ENCODE measurements at regions not wholly inside any gene's neighbourhood (a gene's known extent, or its start where the extent isn't known, plus 50 kb on each side); places are given as distances from the start of the nearest gene placed in this dataset.
"Not testable (repeated sequence)": the region's sequence is repeated elsewhere in the genome, so short reads cannot be mapped to it uniquely, and the experiment has no call there.

- DNase-seq = no peak
Observed at GRCh38 chrX:138853936-138854335, 142.4 kb upstream of the FGF13 start.

- DNase-seq = no peak
Observed at GRCh38 chrX:138849521-138849920, 138.0 kb upstream of the FGF13 start.

- no peak for DNase-seq
Observed at GRCh38 chrX:138847930-138848329, 136.4 kb upstream of the FGF13 start.

DNA sequence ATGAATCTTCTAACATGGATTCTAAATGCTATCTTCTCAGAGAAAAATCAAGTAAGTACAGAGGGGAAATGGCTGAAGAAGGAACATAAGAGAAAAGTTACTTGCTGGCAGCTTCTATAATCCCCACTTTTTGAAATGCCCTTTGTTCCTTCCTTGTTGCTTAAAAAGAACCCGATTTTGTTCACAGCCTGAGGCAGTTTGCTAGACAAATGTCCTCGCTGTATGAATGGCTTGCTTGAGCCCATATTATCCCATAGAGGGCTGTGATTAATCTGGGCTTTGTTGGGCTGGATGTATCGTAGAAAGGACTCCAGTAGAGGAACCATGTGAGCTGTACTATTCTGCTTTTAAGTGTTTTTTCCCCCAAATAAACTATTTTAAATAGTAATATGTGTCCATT lies 134.3 kb upstream of the FGF13 start:
- DNase-seq = no peak

DNA sequence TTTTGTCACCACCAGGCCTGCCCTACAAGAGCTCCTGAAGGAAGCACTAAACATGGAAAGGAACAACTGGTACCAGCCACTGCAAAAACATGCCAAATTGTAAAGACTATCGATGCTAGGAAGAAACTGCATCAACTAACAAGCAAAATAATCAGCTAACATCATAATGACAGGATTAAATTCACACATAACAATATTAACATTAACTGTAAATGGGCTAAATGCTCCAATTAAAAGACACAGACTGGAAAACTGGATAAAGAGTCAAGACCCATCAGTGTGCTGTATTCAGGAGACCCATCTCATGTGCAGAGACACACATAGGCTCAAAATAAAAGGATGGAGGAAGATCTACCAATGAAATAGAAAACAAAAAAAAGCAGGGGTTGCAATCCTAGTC lies 95.9 kb upstream of the FGF13 start:
- DNase-seq = not testable (repeated sequence)

- no peak for DNase-seq
Observed at GRCh38 chrX:138794246-138794645, 82.7 kb upstream of the FGF13 start.

GRCh38 chrX:138791551-138791950 lies 80.0 kb upstream of the FGF13 start:
- no peak for DNase-seq

GRCh38 chrX:138788771-138789170 lies 77.3 kb upstream of the FGF13 start:
- DNase-seq = no peak

- not testable (repeated sequence) for DNase-seq
Observed at GRCh38 chrX:138778576-138778909, 67.0 kb upstream of the FGF13 start.

GRCh38 chrX:138777908-138778575 lies 66.5 kb upstream of the FGF13 start:
- not testable (repeated sequence) for DNase-seq

DNA sequence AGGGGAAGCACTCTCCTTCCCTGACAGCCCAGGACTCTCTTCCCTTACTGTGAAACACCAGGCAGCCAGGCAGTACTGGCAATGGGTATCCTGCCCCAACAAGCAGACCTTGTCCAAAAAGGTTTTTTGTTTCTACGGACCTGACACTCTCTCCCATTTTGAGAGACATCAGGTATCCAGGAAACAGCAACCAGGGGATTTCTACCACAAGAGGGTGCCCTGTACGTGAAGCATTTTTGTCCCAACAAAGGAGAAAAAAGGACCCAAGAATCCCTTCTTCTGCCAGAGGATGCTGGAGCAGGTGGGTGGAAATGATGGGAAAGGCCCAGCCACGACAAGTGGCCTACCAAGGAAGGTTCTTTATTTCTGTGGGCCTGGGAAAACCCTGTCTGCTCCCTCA lies 65.7 kb upstream of the FGF13 start:
- DNase-seq = no peak

DNA sequence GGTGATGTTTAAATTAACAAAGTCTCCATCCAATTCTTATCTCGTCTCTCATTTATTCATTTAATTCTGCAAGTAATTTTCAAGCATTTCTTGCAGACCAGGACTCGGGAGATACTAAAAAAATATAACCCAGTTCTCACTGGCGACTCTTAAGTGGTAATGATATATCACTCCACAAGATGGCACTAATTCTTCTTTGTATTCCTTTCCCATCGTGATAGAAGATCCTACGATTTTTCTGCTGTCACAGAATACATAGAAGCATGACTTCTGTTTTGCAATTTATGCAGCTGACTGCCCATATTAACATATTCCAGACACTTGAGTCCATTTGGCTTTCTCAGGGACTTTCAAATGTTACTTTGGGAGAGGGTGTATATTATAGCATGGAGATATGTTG lies 64.0 kb upstream of the FGF13 start:
- no peak for DNase-seq

DNA sequence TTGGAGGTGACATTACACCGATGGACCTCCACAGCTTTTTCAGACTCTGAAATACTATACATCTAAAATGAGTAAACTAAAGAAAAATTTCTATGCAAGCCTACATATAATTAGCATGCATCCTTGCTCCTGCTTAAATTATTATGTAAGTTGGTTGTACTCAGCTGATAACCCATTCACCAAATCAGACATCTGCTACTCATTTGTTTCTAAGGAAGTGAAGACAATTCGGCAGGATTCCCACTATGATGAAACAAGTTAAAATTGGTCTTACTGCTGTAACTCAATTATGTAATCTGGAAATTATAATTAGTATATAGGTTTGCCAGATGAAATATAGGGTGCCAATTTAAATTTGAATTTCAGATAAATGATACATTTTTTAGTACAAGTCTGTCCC lies 59.5 kb upstream of the FGF13 start:
- DNase-seq = no peak

- DNase-seq = no peak
Observed at GRCh38 chrX:138769918-138770317, 58.4 kb upstream of the FGF13 start.

DNA sequence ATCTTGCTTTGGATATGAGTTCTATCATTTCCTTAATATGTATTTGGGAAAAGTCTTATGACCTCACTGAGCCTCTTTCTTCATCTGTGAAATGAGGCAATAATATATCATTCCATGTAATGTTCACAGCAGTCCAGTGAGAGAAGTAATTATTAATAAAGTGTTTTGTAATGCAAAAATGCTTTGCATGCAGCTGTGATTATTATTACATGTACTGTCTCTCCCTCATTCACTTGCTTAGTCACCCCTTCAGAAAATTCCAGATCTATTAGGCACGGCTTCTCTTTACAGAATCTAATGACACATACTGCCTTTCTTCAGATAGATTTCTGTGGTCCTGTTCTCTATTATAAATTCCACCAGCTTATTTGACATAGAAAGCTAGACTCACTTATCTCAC lies 53.5 kb upstream of the FGF13 start:
- no peak for DNase-seq

- DNase-seq = no peak
Observed at GRCh38 chrX:138763761-138764160, 52.2 kb upstream of the FGF13 start.

- no peak for DNase-seq
Observed at GRCh38 chrX:138761380-138761779, 49.9 kb upstream of the FGF13 start.
